Breast epithelium (tissue), 4 donors: ENCODE measurements at regions not wholly inside any gene's neighbourhood (a gene's known extent, or its start where the extent isn't known, plus 50 kb on each side); places are given as distances from the start of the nearest gene placed in this dataset.

Source experiments
- DNase-seq, 2 donors: peaks; one replicate each; pipeline ENCODE4 v3.0.0-alpha.2; 2019; ENCODE audit warnings: low spot score in 2 of 2
- H3K27ac ChIP-seq, 2 donors: fragments of 200-600 bp; sonication (generic) in 1 of 2; one replicate each; pipeline ENCODE4 v1.5.1; 2016 to 2019; ENCODE audit warnings: mild to moderate bottlenecking in 1 of 2
- H3K27me3 ChIP-seq, 2 donors: fragments of 200-600 bp; sonication (generic) in 1 of 2; one replicate each; pipeline versions ENCODE4 v1.5.1 to v1.6.0; 2017 to 2019; ENCODE audit warnings: control low read depth in 1 of 2, mild to moderate bottlenecking in 1 of 2
- H3K36me3 ChIP-seq: fragments of 200-600 bp; one replicate; pipeline ENCODE4 v1.5.1; 2019
- H3K4me1 ChIP-seq, 2 donors: fragments of 200-600 bp; sonication (generic); one replicate each; pipeline ENCODE4 v1.5.1; 2016 to 2019; ENCODE audit warnings: control low read depth in 1 of 2
- H3K4me3 ChIP-seq, 3 donors: fragments of 200-600 bp; sonication (generic); 1 replicate in 2 of 3; 2 replicates in 1 of 3; pipeline ENCODE4 v1.5.1; 2016 to 2019; ENCODE audit warnings: mild to moderate bottlenecking in 3 of 3, moderate library complexity in 2 of 3
- H3K9me3 ChIP-seq, 2 donors: fragments of 200-600 bp; sonication (generic) in 1 of 2; one replicate each; pipeline ENCODE4 v1.5.1; 2016 to 2019; ENCODE audit warnings: control low read depth in 1 of 2
- POLR2A ChIP-seq: fragments of 450-650 bp; IDR thresholded peaks from one replicate; pipeline ENCODE4 v1.6.1; 2016; ENCODE audit warnings: antibody characterized with exemption, mild to moderate bottlenecking, moderate library complexity
- POLR2AphosphoS5 ChIP-seq, 3 donors: sonication (generic); formaldehyde crosslinking; IDR thresholded peaks; one replicate each; pipeline ENCODE4 v1.6.1; 2017; ENCODE audit warnings: antibody characterized with exemption in 3 of 3
- intact Hi-C: fragments of 100-400 bp; cut with DNase I; formaldehyde crosslinking; loops from one replicate; pipeline ENCODE4 v1.15.1; 2023; ENCODE audit warnings: low total_unique reads
- TF ChIP-seq, protein P1 (sequence below), 3 donors: fragments of 450-650 bp; IDR thresholded peaks; one replicate each; pipeline ENCODE4 v1.5.1; 2016 to 2017; ENCODE audit warnings: antibody characterized with exemption in 3 of 3, mild to moderate bottlenecking in 3 of 3, moderate library complexity in 3 of 3

- Histone ChIP-seq H3K27me3 (no peaks in the 10 kb centered on the region), H3K4me1 (no peaks in the 10 kb centered on the region), H3K4me3 (no peak overlapping the region), H3K9me3 (no peaks in the 10 kb centered on the region), H3K36me3 (no peaks in the 10 kb centered on the region), H3K27ac (no peak overlapping the region)
- intact Hi-C loops: no loop called here
- no peak for DNase-seq
- TF ChIP-seq, protein P1, sequence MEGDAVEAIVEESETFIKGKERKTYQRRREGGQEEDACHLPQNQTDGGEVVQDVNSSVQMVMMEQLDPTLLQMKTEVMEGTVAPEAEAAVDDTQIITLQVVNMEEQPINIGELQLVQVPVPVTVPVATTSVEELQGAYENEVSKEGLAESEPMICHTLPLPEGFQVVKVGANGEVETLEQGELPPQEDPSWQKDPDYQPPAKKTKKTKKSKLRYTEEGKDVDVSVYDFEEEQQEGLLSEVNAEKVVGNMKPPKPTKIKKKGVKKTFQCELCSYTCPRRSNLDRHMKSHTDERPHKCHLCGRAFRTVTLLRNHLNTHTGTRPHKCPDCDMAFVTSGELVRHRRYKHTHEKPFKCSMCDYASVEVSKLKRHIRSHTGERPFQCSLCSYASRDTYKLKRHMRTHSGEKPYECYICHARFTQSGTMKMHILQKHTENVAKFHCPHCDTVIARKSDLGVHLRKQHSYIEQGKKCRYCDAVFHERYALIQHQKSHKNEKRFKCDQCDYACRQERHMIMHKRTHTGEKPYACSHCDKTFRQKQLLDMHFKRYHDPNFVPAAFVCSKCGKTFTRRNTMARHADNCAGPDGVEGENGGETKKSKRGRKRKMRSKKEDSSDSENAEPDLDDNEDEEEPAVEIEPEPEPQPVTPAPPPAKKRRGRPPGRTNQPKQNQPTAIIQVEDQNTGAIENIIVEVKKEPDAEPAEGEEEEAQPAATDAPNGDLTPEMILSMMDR (IDR thresholded peaks at IDR 0.05): no peak
- TF ChIP-seq POLR2A: no peak
These were observed 132.5 kb upstream of the RFLNA start for GRCh38 chr12:124162151-124163110.

DNA sequence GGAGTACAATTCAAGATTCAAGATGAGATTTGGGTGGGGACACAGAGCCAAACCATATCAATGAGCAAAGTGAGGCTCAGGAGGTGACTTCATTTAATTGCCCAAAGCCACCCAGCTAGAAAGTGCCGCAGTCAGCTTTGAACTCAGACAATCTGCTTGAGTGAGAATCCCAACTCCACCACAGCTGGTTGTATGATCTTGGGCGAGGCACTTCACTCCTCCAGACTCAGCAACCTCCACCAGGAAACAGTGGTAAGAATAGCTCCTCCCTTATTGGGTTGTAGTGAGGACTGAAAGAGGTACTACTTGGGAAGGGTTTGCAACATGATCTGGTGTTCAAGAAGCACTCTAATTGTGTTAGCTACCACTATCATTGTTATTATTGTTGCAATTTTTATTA, 129.2 kb upstream of the RFLNA start:
- intact Hi-C loops: no loop called here
- DNase-seq: no peak
- H3K4me1 ChIP-seq: no peaks in the 10 kb centered on the region
- H3K36me3 ChIP-seq: no peaks in the 10 kb centered on the region
- H3K27me3 ChIP-seq: no peaks in the 10 kb centered on the region
- TF ChIP-seq, protein P1 (IDR thresholded peaks at IDR 0.05): no peak
- TF ChIP-seq POLR2A (no peak), POLR2AphosphoS5 (IDR thresholded peaks at IDR 0.05) (no peak)
- H3K9me3 ChIP-seq: no peaks in the 10 kb centered on the region
- H3K4me3 ChIP-seq: no peak overlapping the region
- no peak overlapping the region for H3K27ac ChIP-seq

GRCh38 chr12:124167141-124167540, 127.8 kb upstream of the RFLNA start:
- no peak for DNase-seq
- intact Hi-C loops: no loop called here
- no peaks in the 10 kb centered on the region for H3K9me3 ChIP-seq
- no peak for TF ChIP-seq POLR2AphosphoS5 (IDR thresholded peaks at IDR 0.05)
- TF ChIP-seq, protein P1 (IDR thresholded peaks at IDR 0.05): no peak
- no peak for TF ChIP-seq POLR2A
- no peak overlapping the region for H3K4me3 ChIP-seq
- H3K27ac ChIP-seq: no peak overlapping the region
- H3K36me3 ChIP-seq: no peaks in the 10 kb centered on the region
- no peaks in the 10 kb centered on the region for H3K4me1 ChIP-seq
- H3K27me3 ChIP-seq: no peaks in the 10 kb centered on the region

- no peaks in the 10 kb centered on the region for H3K27me3 ChIP-seq
- intact Hi-C loops: no loop called here
- H3K4me1 ChIP-seq: no peaks in the 10 kb centered on the region
- H3K27ac ChIP-seq: no peak overlapping the region
- H3K9me3 ChIP-seq: no peaks in the 10 kb centered on the region
- TF ChIP-seq, protein P1 (IDR thresholded peaks at IDR 0.05): no peak
- no peak for TF ChIP-seq POLR2AphosphoS5 (IDR thresholded peaks at IDR 0.05)
- no peak overlapping the region for H3K4me3 ChIP-seq
- H3K36me3 ChIP-seq: no peaks in the 10 kb centered on the region
- DNase-seq: no peak
These were observed 126.7 kb upstream of the RFLNA start for GRCh38 chr12:124168016-124168786.
